Stimulated activated CD4-positive, alpha-beta T cell treated with anti-CD3 and anti-CD28 coated beads, Interleukin-1b, Interleukin-23, amount 100 ng/mL, for 48 hours (primary cell): ENCODE measurements at regions not wholly inside any gene's neighbourhood (a gene's known extent, or its start where the extent isn't known, plus 50 kb on each side); places are given as distances from the start of the nearest gene placed in this dataset.
"Not testable (repeated sequence)": the region's sequence is repeated elsewhere in the genome, so short reads cannot be mapped to it uniquely, and the experiment has no call there.

Experiments used
- DNase-seq: peaks from one replicate; pipeline ENCODE4 v3.0.0-alpha.2; 2020

- no peak for DNase-seq
These were observed 201.3 kb upstream of the APCDD1 start for GRCh38 chr18:10252952-10253705.

- DNase-seq: not testable (repeated sequence)
These were observed 198.2 kb upstream of the APCDD1 start for GRCh38 chr18:10256276-10256675.

GRCh38 chr18:10258836-10259474 is 195.5 kb upstream of the APCDD1 start:
- DNase-seq: no peak

GRCh38 chr18:10259901-10260300 is 194.5 kb upstream of the APCDD1 start:
- no peak for DNase-seq

GRCh38 chr18:10261344-10262276 is 192.8 kb upstream of the APCDD1 start:
- no peak for DNase-seq

GRCh38 chr18:10262566-10262965 is 191.9 kb upstream of the APCDD1 start:
- DNase-seq: no peak

GRCh38 chr18:10264260-10264659 is 190.2 kb upstream of the APCDD1 start:
- no peak for DNase-seq

- no peak for DNase-seq
These were observed 188.7 kb upstream of the APCDD1 start for GRCh38 chr18:10265560-10266333.

- no peak for DNase-seq
These were observed 188.2 kb upstream of the APCDD1 start for GRCh38 chr18:10266334-10266590.

GRCh38 chr18:10269261-10269660 is 185.2 kb upstream of the APCDD1 start:
- DNase-seq: no peak

- DNase-seq: no peak
These were observed 184.3 kb upstream of the APCDD1 start for GRCh38 chr18:10270151-10270571.

GRCh38 chr18:10271481-10271880 is 183.0 kb upstream of the APCDD1 start:
- DNase-seq: no peak

GRCh38 chr18:10274301-10274700 is 180.1 kb upstream of the APCDD1 start:
- DNase-seq: no peak

- no peak for DNase-seq
These were observed 178.9 kb upstream of the APCDD1 start for GRCh38 chr18:10275486-10275885.

- DNase-seq: no peak
These were observed 176.2 kb upstream of the APCDD1 start for GRCh38 chr18:10278265-10278664.

- no peak for DNase-seq
These were observed 175.0 kb upstream of the APCDD1 start for GRCh38 chr18:10279471-10279870.

- no peak for DNase-seq
These were observed 174.4 kb upstream of the APCDD1 start for GRCh38 chr18:10279905-10280644.

- DNase-seq: no peak
These were observed 169.7 kb upstream of the APCDD1 start for GRCh38 chr18:10284540-10285282.

GRCh38 chr18:10285283-10285640 is 169.2 kb upstream of the APCDD1 start:
- no peak for DNase-seq

- no peak for DNase-seq
These were observed 167.8 kb upstream of the APCDD1 start for GRCh38 chr18:10286580-10287150.

- no peak for DNase-seq
These were observed 165.2 kb upstream of the APCDD1 start for GRCh38 chr18:10289251-10289650.
